ENCODE measurements at regions not wholly inside any gene's neighbourhood (a gene's known extent, or its start where the extent isn't known, plus 50 kb on each side); places are given as distances from the start of the nearest gene placed in this dataset.

DNA sequence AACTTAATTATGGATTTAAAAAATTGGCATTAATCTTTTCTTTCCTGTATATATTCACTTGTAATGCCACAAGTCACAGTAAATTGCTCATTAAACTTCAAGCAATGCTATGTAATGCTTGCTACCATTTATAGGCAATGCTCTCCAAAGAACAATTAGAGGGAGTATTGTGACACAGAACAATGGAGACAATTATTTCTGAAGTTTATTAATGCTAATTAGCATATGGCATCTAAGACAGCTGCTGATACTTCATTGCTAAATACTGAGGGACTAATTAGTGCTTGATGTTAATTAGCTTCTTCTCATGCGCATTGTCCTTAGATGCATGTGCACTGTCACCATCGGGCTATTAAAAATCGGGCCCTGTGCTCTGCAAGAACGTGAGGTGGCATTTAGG lies 1012.8 kb downstream of the SOCS6 start:
- TF ChIP-seq, protein P1, sequence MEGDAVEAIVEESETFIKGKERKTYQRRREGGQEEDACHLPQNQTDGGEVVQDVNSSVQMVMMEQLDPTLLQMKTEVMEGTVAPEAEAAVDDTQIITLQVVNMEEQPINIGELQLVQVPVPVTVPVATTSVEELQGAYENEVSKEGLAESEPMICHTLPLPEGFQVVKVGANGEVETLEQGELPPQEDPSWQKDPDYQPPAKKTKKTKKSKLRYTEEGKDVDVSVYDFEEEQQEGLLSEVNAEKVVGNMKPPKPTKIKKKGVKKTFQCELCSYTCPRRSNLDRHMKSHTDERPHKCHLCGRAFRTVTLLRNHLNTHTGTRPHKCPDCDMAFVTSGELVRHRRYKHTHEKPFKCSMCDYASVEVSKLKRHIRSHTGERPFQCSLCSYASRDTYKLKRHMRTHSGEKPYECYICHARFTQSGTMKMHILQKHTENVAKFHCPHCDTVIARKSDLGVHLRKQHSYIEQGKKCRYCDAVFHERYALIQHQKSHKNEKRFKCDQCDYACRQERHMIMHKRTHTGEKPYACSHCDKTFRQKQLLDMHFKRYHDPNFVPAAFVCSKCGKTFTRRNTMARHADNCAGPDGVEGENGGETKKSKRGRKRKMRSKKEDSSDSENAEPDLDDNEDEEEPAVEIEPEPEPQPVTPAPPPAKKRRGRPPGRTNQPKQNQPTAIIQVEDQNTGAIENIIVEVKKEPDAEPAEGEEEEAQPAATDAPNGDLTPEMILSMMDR (IDR thresholded peaks at IDR 0.05) = no peak
- TF ChIP-seq POLR2A (IDR thresholded peaks at IDR 0.05) = no peak
